Endothelial cell of umbilical vein (primary cell): ENCODE measurements at regions not wholly inside any gene's neighbourhood (a gene's known extent, or its start where the extent isn't known, plus 50 kb on each side); places are given as distances from the start of the nearest gene placed in this dataset.

Experiments
- CTCF ChIP-seq, 2 donors: IDR thresholded peaks; 1 replicate in 1 of 2; 2 replicates in 1 of 2; pipeline ENCODE4 v1.5.1; 2011; ENCODE audit warnings: low read length in 2 of 2, mild to moderate bottlenecking in 2 of 2, moderate library complexity in 2 of 2, control low read depth in 1 of 2, inconsistent platforms in 1 of 2, low read depth in 1 of 2; ENCODE audit not compliant: insufficient read depth in 1 of 2; ENCODE audit errors: extremely low read depth in 1 of 2
- EZH2 ChIP-seq: IDR thresholded peaks from 2 replicates; pipeline ENCODE4 v1.6.1; 2012; ENCODE audit warnings: borderline replicate concordance, low read depth, mild to moderate bottlenecking, moderate library complexity, low read length, inconsistent platforms; ENCODE audit not compliant: severe bottlenecking
- FOS ChIP-seq: IDR thresholded peaks from 2 replicates; pipeline ENCODE4 v1.6.1; 2011; ENCODE audit warnings: mild to moderate bottlenecking, low read length, moderate library complexity, borderline replicate concordance; ENCODE audit not compliant: insufficient read depth
- GATA2 ChIP-seq: IDR thresholded peaks from 2 replicates; pipeline ENCODE4 v1.7.0; 2011; ENCODE audit warnings: low read depth, mild to moderate bottlenecking, moderate library complexity, mixed read lengths, low read length; ENCODE audit not compliant: insufficient read length, insufficient read depth
- MAX ChIP-seq: IDR thresholded peaks from 2 replicates; pipeline ENCODE4 v1.6.1; 2011; ENCODE audit not compliant: insufficient read depth, insufficient read length
- POLR2A ChIP-seq: IDR thresholded peaks from 2 replicates; pipeline ENCODE4 v1.6.1; 2012; ENCODE audit warnings: low read depth, mild to moderate bottlenecking, control low read depth, low read length
- POLR2AphosphoS5 ChIP-seq: IDR thresholded peaks from 2 replicates; pipeline ENCODE4 v1.6.1; 2012; ENCODE audit warnings: low read depth, mild to moderate bottlenecking, control low read depth, low read length, moderate library complexity; ENCODE audit not compliant: insufficient read depth

- TF ChIP-seq MAX (no peak), CTCF (IDR thresholded peaks at IDR 0.05; ENCODE audit: extremely low read depth in 1 of 2, insufficient read depth in 1 of 2, low read depth in 1 of 2, low read length in 2 of 2) (no peak), EZH2 (no peak), POLR2A (no peak), POLR2AphosphoS5 (no peak), FOS (no peak), GATA2 (no peak)
Observed at GRCh38 chr16:31698901-31699300, 171.2 kb downstream of the AHSP start.
